ENCODE measurements at regions not wholly inside any gene's neighbourhood (a gene's known extent, or its start where the extent isn't known, plus 50 kb on each side); places are given as distances from the start of the nearest gene placed in this dataset.

- DNase-seq (ENCODE audit: low read depth): no peak
- TF ChIP-seq CTCF (IDR thresholded peaks at IDR 0.05; ENCODE audit: insufficient read depth, low read length): no peak
Observed at GRCh38 chr7:12504149-12504548, 66.4 kb upstream of the SCIN start.

GRCh38 chr7:12508005-12508404 lies 62.5 kb upstream of the SCIN start:
- no peak for TF ChIP-seq CTCF (IDR thresholded peaks at IDR 0.05; ENCODE audit: insufficient read depth, low read length)
- no peak for DNase-seq (ENCODE audit: low read depth)
- no peak overlapping the region for H3K4me3 ChIP-seq (ENCODE audit: low read depth, low read length)

More at GRCh38 chr7:12504149-12504548, 66.4 kb upstream of the SCIN start:
- H3K4me3 ChIP-seq (ENCODE audit: low read depth, low read length): no peak overlapping the region

DNA sequence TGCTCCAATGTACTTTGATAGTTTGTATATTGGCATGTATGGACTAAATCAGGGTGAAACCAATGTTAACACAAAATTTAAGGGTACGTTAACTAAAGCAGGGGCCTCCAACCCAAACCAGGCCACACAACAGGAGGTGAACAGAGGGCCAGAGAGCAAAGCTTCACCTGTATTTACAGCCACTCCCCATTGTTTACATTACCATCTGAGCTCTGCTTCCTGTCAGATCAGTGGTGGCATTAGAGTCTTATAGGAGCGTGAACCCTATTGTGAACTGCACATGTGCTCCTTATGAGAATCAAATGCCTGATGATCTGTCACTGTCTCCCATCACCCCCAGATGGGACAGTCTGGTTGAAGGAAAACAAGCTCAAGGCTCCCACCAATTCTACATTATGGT lies 62.0 kb upstream of the SCIN start:
- H3K4me3 ChIP-seq (ENCODE audit: low read depth, low read length): no peak overlapping the region
- TF ChIP-seq CTCF (IDR thresholded peaks at IDR 0.05; ENCODE audit: insufficient read depth, low read length): no peak
- no peak for DNase-seq (ENCODE audit: low read depth)

- TF ChIP-seq CTCF (IDR thresholded peaks at IDR 0.05; ENCODE audit: insufficient read depth, low read length): no peak
- no peak for DNase-seq (ENCODE audit: low read depth)
Observed at GRCh38 chr7:12517451-12517850, 53.1 kb upstream of the SCIN start.

GRCh38 chr7:12518920-12519681 lies 51.4 kb upstream of the SCIN start:
- peak; percentile 49 for TF ChIP-seq CTCF (IDR thresholded peaks at IDR 0.05; ENCODE audit: insufficient read depth, low read length)
- DNase-seq (ENCODE audit: low read depth): no peak
- no peak overlapping the region for H3K4me3 ChIP-seq (ENCODE audit: low read depth, low read length)

More at GRCh38 chr7:12517451-12517850, 53.1 kb upstream of the SCIN start:
- H3K4me3 ChIP-seq (ENCODE audit: low read depth, low read length): no peak overlapping the region

DNA sequence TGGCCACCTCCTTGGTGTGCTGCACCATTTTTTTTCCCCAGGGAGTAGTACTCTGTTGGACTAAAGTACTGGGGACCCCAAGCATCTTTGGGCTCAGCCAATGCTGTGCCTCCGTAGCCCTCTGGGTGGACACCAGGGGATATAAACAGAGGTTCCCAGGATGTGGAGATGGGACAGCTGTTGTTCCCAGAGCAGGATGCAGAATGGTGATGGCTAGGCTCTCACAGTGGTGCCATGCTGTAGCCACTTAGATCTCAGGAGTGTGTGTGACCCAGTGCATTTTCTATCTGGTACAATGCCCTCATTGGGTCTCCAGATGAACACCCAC lies 50.9 kb upstream of the SCIN start:
- TF ChIP-seq CTCF (IDR thresholded peaks at IDR 0.05; ENCODE audit: insufficient read depth, low read length): no peak
- DNase-seq (ENCODE audit: low read depth): no peak
- H3K4me3 ChIP-seq (ENCODE audit: low read depth, low read length): no peak overlapping the region

All from fibroblast of the aortic adventitia (primary cell).